Spinal cord (tissue), 9 donors: ENCODE measurements at regions not wholly inside any gene's neighbourhood (a gene's known extent, or its start where the extent isn't known, plus 50 kb on each side); places are given as distances from the start of the nearest gene placed in this dataset.

Source experiments
- DNase-seq, 6 donors: peaks; one replicate each; pipeline versions ENCODE4 v3.0.0 to v3.0.0-alpha.2; 2013 to 2015; ENCODE audit warnings: low spot score in 6 of 6, low read depth in 4 of 6
- H3K27ac ChIP-seq: one replicate; pipeline ENCODE4 v1.5.1; 2013; ENCODE audit warnings: low read depth, low read length, control low read depth
- H3K27me3 ChIP-seq: one replicate; pipeline ENCODE4 v1.6.1; 2013; ENCODE audit warnings: low read length; ENCODE audit not compliant: control insufficient read depth, insufficient read depth
- H3K36me3 ChIP-seq: one replicate; pipeline ENCODE4 v1.6.1; 2013; ENCODE audit warnings: low read length; ENCODE audit not compliant: control insufficient read depth, insufficient read depth
- H3K4me1 ChIP-seq: one replicate; pipeline ENCODE4 v1.6.1; 2013; ENCODE audit warnings: low read length; ENCODE audit not compliant: control insufficient read depth, insufficient read depth
- H3K4me3 ChIP-seq: one replicate; pipeline ENCODE4 v1.5.1; 2013; ENCODE audit warnings: low read depth, low read length, control low read depth
- H3K9me3 ChIP-seq: one replicate; pipeline ENCODE4 v1.6.1; 2013; ENCODE audit warnings: low read length; ENCODE audit not compliant: control insufficient read depth, insufficient read depth
- WGBS: methylation state at CpG from one replicate; pipeline ENCODE4 v1.1.5; 2013; ENCODE audit warnings: missing lambda C conversion rate; ENCODE audit not compliant: insufficient coverage; 5-methylcytosine and 5-hydroxymethylcytosine counted together
- donor health status: healthy.

DNA sequence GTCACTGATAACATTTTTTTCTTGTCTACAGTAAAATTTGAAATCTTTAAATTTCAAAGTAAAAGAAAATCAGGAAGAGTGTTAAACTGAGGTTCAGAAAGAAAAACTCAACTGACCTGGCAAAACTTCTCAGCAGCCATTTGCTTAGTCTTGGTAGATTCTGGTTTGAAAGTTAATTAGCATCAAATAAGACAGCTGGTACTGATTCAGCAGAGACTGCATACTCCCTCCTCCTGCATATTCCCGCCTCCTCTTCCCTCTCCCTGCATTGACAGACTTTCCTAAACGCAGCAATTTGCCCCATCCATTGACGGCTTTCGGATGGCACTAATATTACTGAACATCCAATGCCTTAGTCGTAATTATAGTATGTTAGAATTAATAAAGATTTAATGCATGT is 520.8 kb downstream of the FLRT2 start:
- H3K36me3 ChIP-seq: no peaks in the 10 kb centered on the region
- WGBS: no CpG with 5 or more reads among the region's 5 CpGs
- H3K4me3 ChIP-seq: no peak overlapping the region
- no peaks in the 10 kb centered on the region for H3K27me3 ChIP-seq
- no peak overlapping the region for H3K27ac ChIP-seq
- no peaks in the 10 kb centered on the region for H3K9me3 ChIP-seq
- DNase-seq: peak in 2 of 6 donors; percentile 17 to 21
- no peaks in the 10 kb centered on the region for H3K4me1 ChIP-seq

DNA sequence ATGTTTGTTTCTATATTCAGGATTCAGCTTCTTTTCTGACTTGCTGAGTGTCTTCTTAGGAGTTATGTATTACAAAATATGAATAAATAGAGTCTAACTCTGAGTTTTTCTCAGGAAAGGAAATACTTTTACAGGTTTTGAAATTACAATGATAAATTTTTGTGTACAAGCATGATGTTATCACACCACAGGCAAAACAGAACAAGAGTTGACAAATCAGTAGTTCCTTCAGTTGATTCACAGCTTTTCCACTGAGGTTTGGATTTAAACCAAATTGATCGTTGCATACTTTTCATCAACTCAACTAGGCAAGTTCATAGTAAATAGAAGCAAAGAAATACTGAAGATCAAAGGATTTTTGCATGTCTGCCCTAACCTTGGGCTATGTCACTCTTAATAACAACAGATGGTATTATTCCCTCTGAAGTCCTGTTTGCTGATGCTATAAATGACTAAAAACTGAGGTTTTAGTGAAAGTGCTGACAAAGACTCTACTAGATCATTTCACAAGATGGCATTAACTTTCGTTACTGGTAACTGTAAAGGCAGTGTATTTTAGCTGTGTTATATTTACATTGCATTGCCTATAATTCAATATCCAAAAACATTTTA is 520.2 kb downstream of the FLRT2 start:
- no CpG with 5 or more reads among the region's 2 CpGs for WGBS

GRCh38 chr14:86039176-86039575 is 509.2 kb downstream of the FLRT2 start:
- Histone ChIP-seq H3K36me3 (no peaks in the 10 kb centered on the region), H3K27ac (no peak overlapping the region), H3K4me1 (no peaks in the 10 kb centered on the region), H3K27me3 (no peaks in the 10 kb centered on the region), H3K4me3 (no peak overlapping the region), H3K9me3 (no peaks in the 10 kb centered on the region)
- no CpG with 5 or more reads among the region's 1 CpG for WGBS
- DNase-seq: no peak

More for the DNA sequence above, 520.2 kb downstream of the FLRT2 start:
- Histone ChIP-seq H3K36me3 (no peaks in the 10 kb centered on the region), H3K27me3 (no peaks in the 10 kb centered on the region), H3K9me3 (no peaks in the 10 kb centered on the region), H3K4me1 (no peaks in the 10 kb centered on the region), H3K27ac (no peak overlapping the region), H3K4me3 (no peak overlapping the region)
- DNase-seq: no peak

DNA sequence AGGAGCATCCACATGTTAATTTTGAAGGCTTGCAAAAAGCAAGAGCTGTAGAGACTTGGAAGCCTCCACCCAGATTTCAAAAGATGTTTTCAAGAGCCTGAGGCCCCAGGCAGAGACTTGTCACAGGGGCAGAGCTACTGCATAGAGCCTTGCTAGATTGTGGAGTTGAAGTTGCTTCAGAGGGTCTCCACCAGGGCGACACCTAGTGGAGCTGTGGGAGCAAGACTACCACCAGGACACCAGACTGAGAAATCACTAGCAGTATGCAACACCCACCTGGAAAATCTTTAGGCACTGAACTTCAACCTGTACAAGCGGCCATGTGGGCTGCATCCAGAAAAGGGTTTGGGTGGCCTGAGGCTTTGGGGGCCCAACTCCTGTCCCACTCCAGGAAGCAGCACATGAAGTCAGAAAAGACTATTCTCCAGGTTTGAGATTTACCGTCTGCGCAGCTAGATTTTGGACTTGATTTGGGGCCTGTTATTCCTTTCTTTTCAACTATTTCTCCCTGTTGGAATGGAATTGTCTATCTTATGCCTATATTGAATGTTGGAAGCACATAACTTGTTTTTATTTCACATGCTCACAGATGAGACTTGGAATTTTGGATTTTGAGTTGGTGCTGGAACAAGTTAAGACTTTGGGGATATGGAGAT is 508.6 kb downstream of the FLRT2 start:
- WGBS: 58% methylated on average over 2 of the region's 4 CpGs
- DNase-seq: peak in 3 of 6 donors; percentile 9 to 50 (median 40)
- Histone ChIP-seq H3K36me3 (no peaks in the 10 kb centered on the region), H3K27ac (no peak overlapping the region), H3K9me3 (no peaks in the 10 kb centered on the region), H3K27me3 (no peaks in the 10 kb centered on the region), H3K4me3 (no peak overlapping the region), H3K4me1 (no peaks in the 10 kb centered on the region)

DNA sequence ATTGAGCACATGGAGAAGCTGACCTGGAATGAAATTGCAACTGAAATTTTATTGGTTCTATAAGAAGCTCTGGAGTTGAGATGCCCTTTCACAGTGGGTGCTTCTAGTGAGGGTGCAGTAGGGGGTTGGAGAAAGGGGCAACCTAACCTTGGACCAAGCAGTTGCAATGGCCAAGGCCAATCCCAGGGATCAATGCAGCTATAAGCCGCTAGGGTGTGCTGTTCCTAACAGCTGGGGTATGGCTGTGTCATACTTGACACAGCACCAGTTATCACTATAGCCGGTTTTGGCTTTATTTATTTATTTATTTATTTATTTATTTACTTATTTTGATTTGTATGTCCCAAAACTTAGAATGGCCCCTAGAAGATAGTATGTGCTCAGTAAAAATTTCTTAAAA is 505.9 kb downstream of the FLRT2 start:
- no CpG with 5 or more reads among the region's 2 CpGs for WGBS
- H3K4me3 ChIP-seq: no peak overlapping the region
- DNase-seq: no peak
- no peaks in the 10 kb centered on the region for H3K36me3 ChIP-seq
- H3K27me3 ChIP-seq: no peaks in the 10 kb centered on the region
- no peaks in the 10 kb centered on the region for H3K9me3 ChIP-seq
- no peaks in the 10 kb centered on the region for H3K4me1 ChIP-seq
- no peak overlapping the region for H3K27ac ChIP-seq

DNA sequence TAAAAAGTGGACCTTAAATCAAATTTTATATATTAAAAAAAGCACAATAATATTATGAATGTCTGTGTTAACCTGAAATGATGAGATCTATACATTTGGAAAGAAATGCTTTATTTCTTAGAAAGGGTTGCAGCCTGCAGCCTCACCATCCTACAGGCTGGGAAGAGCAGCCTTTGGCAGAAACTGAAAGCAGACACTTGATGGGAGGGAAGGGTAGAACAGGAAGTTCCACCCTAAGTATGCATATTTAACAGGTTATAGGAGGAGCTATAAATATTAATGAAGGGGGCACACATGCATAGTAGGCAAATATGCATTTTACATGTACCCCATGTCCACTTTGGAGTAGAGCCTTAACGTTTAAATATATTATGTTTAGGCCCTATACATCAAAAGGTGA is 498.0 kb downstream of the FLRT2 start:
- Histone ChIP-seq H3K27me3 (no peaks in the 10 kb centered on the region), H3K36me3 (no peaks in the 10 kb centered on the region), H3K4me3 (no peak overlapping the region), H3K9me3 (peaks cover 2% of the 10 kb centered on the region), H3K4me1 (no peaks in the 10 kb centered on the region), H3K27ac (no peak overlapping the region)
- no CpG with 5 or more reads among the region's 1 CpG for WGBS
- DNase-seq: no peak

DNA sequence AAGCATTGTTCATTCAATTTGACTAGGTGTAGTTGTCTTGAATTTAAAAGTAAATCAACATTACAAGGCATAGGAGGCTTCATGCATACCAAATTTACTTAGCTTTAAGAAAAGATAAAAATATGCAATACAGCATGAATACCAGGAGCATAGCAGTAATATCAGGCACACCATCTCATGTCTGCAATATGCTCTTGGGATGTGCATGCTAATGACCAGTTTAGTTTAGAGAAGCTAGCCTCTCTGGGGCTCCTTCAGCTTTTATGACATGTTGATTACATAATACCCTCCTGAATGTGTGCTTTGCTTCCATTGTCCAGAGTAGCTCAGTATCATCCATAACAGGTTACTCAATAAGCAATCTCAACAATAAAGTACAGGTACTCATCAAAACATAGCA is 497.2 kb downstream of the FLRT2 start:
- no peak for DNase-seq
- H3K27ac ChIP-seq: no peak overlapping the region
- H3K4me3 ChIP-seq: no peak overlapping the region
- H3K36me3 ChIP-seq: no peaks in the 10 kb centered on the region
- H3K4me1 ChIP-seq: no peaks in the 10 kb centered on the region
- peaks cover 2% of the 10 kb centered on the region for H3K9me3 ChIP-seq
- no peaks in the 10 kb centered on the region for H3K27me3 ChIP-seq

GRCh38 chr14:86022031-86022629 is 492.2 kb downstream of the FLRT2 start:
- Histone ChIP-seq H3K4me1 (no peaks in the 10 kb centered on the region), H3K9me3 (no peaks in the 10 kb centered on the region), H3K36me3 (no peaks in the 10 kb centered on the region), H3K27ac (no peak overlapping the region), H3K27me3 (no peaks in the 10 kb centered on the region), H3K4me3 (no peak overlapping the region)
- no peak for DNase-seq
- WGBS: 67% methylated on average over 2 of the region's 3 CpGs

- no peaks in the 10 kb centered on the region for H3K4me1 ChIP-seq
- H3K4me3 ChIP-seq: no peak overlapping the region
- no peaks in the 10 kb centered on the region for H3K27me3 ChIP-seq
- no peaks in the 10 kb centered on the region for H3K36me3 ChIP-seq
- H3K9me3 ChIP-seq: peaks cover 3% of the 10 kb centered on the region
- no peak overlapping the region for H3K27ac ChIP-seq
- DNase-seq: no peak
Observed at GRCh38 chr14:86020841-86021240, 490.9 kb downstream of the FLRT2 start.

GRCh38 chr14:86015941-86016340 is 486.0 kb downstream of the FLRT2 start:
- Histone ChIP-seq H3K4me3 (no peak overlapping the region), H3K4me1 (no peaks in the 10 kb centered on the region), H3K27me3 (no peaks in the 10 kb centered on the region), H3K9me3 (peaks cover 3% of the 10 kb centered on the region), H3K36me3 (no peaks in the 10 kb centered on the region), H3K27ac (no peak overlapping the region)
- WGBS: no CpG with 5 or more reads among the region's 1 CpG
- DNase-seq: no peak
